DMS153 treated with DMSO at 0.1 percent for 48 hours (cell line): ENCODE measurements at regions not wholly inside any gene's neighbourhood (a gene's known extent, or its start where the extent isn't known, plus 50 kb on each side); places are given as distances from the start of the nearest gene placed in this dataset.
A peak's percentile ranks its signal among the peaks of the same experiment; 100 is the strongest.

ENCODE experiments used
- DNase-seq: peaks from one replicate; lab custom pipeline; 2025; ENCODE audit not compliant: unreplicated experiment; lab: John Stamatoyannopoulos, UW

GRCh38 chr1:82265436-82265835, 464.7 kb downstream of the ADGRL2 start:
- no peak for DNase-seq

- DNase-seq = no peak
Measured at GRCh38 chr1:82264802-82265201, 464.1 kb downstream of the ADGRL2 start.

GRCh38 chr1:82263396-82263795, 462.7 kb downstream of the ADGRL2 start:
- DNase-seq = no peak

GRCh38 chr1:82260666-82261065, 459.9 kb downstream of the ADGRL2 start:
- DNase-seq = no peak

- DNase-seq = no peak
Measured at GRCh38 chr1:82260051-82260450, 459.3 kb downstream of the ADGRL2 start.

- no peak for DNase-seq
Measured at GRCh38 chr1:82258887-82259286, 458.2 kb downstream of the ADGRL2 start.

- no peak for DNase-seq
Measured at GRCh38 chr1:82246050-82246449, 445.3 kb downstream of the ADGRL2 start.

- no peak for DNase-seq
Measured at GRCh38 chr1:82245345-82246014, 444.7 kb downstream of the ADGRL2 start.

- no peak for DNase-seq
Measured at GRCh38 chr1:82240571-82240970, 439.8 kb downstream of the ADGRL2 start.

GRCh38 chr1:82230667-82231066, 429.9 kb downstream of the ADGRL2 start:
- no peak for DNase-seq

- no peak for DNase-seq
Measured at GRCh38 chr1:82227306-82228095, 426.8 kb downstream of the ADGRL2 start.

- DNase-seq = peak; percentile 93
Measured at GRCh38 chr1:82226186-82226505, 425.4 kb downstream of the ADGRL2 start.

GRCh38 chr1:82225421-82226185, 424.9 kb downstream of the ADGRL2 start:
- DNase-seq = peak; percentile 57

GRCh38 chr1:82223091-82223490, 422.4 kb downstream of the ADGRL2 start:
- DNase-seq = no peak

- no peak for DNase-seq
Measured at GRCh38 chr1:82221721-82222120, 421.0 kb downstream of the ADGRL2 start.

- DNase-seq = no peak
Measured at GRCh38 chr1:82220754-82221153, 420.0 kb downstream of the ADGRL2 start.

- no peak for DNase-seq
Measured at GRCh38 chr1:82219841-82220240, 419.1 kb downstream of the ADGRL2 start.

- no peak for DNase-seq
Measured at GRCh38 chr1:82218846-82219245, 418.1 kb downstream of the ADGRL2 start.

- no peak for DNase-seq
Measured at GRCh38 chr1:82215853-82216175, 415.1 kb downstream of the ADGRL2 start.

- DNase-seq = no peak
Measured at GRCh38 chr1:82215056-82215852, 414.5 kb downstream of the ADGRL2 start.

- DNase-seq = no peak
Measured at GRCh38 chr1:82214606-82215005, 413.9 kb downstream of the ADGRL2 start.
